ENCODE measurements at regions not wholly inside any gene's neighbourhood (a gene's known extent, or its start where the extent isn't known, plus 50 kb on each side); places are given as distances from the start of the nearest gene placed in this dataset.

DNA sequence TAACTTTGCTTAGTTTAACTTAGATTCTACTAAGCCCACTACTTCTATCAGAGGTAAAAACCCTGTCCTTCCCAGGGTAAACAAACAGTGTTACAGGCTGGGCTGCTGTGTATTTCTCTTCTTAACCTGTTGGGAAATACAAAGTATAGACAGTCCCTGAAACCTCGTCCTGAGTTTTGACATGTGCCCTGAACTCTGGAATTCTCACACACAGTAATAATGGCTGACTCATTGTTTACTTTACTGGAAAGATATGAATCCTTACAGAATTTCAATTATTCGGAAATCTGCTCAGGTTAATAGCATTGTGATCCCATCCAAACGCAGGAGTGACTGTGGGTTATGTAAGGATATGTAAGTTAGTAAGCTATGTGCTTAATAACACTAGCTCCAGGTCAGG is 199.1 kb downstream of the TMEM114 start:
- no peak for TF ChIP-seq CTCF (conservative IDR thresholded peaks at IDR 0.05; ENCODE audit: low read length)
- TF ChIP-seq EZH2phosphoT487 (IDR thresholded peaks at IDR 0.05; ENCODE audit: borderline replicate concordance, low read depth, low read length), result no peak

Measured in OCI-LY7 (cell line).